Fibroblast of lung (primary cell): ENCODE measurements at regions not wholly inside any gene's neighbourhood (a gene's known extent, or its start where the extent isn't known, plus 50 kb on each side); places are given as distances from the start of the nearest gene placed in this dataset.

Experiments
- DNase-seq, 2 donors: peaks; one replicate each; pipeline versions ENCODE4 v3.0.0 to v3.0.0-alpha.2; 2010; ENCODE audit warnings: low read depth in 2 of 2
- H2AFZ ChIP-seq: 2 replicates; pipeline ENCODE4 v1.5.1; 2012; ENCODE audit warnings: low read length, control low read depth, inconsistent platforms
- H3K27ac ChIP-seq: 2 replicates; pipeline ENCODE4 v1.5.1; 2011; ENCODE audit warnings: low read length, control low read depth; ENCODE audit not compliant: insufficient read depth
- H3K27me3 ChIP-seq: 2 replicates; pipeline ENCODE4 v1.5.1; 2011; ENCODE audit warnings: mild to moderate bottlenecking, low read length; ENCODE audit not compliant: control insufficient read depth, insufficient read depth
- H3K36me3 ChIP-seq: 2 replicates; pipeline ENCODE4 v1.5.1; 2011; ENCODE audit warnings: low read length; ENCODE audit not compliant: control insufficient read depth, insufficient read depth
- H3K4me1 ChIP-seq: 2 replicates; pipeline ENCODE4 v1.5.1; 2011; ENCODE audit warnings: low read length; ENCODE audit not compliant: control insufficient read depth, insufficient read depth; ENCODE audit errors: extremely low read depth
- H3K4me2 ChIP-seq: 2 replicates; pipeline ENCODE4 v1.5.1; 2011; ENCODE audit warnings: low read length, control low read depth; ENCODE audit not compliant: insufficient read depth; ENCODE audit errors: extremely low read depth
- H3K4me3 ChIP-seq, 4 experiments: fragments of 200-600 bp in 1 of 4; sonication (generic) in 1 of 4; replicated peaks in 1 of 4; 2 replicates each; pipeline ENCODE4 v1.5.1; 2011 to 2016; ENCODE audit warnings: low read length in 4 of 4, low read depth in 3 of 4, mild to moderate bottlenecking in 3 of 4, control low read depth in 2 of 4, inconsistent platforms in 1 of 4, mixed read lengths in 1 of 4; ENCODE audit not compliant: insufficient read depth in 1 of 4; ENCODE audit errors: control extremely low read depth in 1 of 4
- H3K79me2 ChIP-seq: 2 replicates; pipeline ENCODE4 v1.5.1; 2012; ENCODE audit warnings: mild to moderate bottlenecking, low read length, inconsistent platforms; ENCODE audit not compliant: control insufficient read depth, insufficient read depth
- H3K9ac ChIP-seq: 2 replicates; pipeline ENCODE4 v1.5.1; 2011; ENCODE audit warnings: mild to moderate bottlenecking, low read length, control low read depth; ENCODE audit not compliant: insufficient read depth
- H3K9me3 ChIP-seq: 2 replicates; pipeline ENCODE4 v1.5.1; 2012; ENCODE audit warnings: low read depth, low read length; ENCODE audit not compliant: control insufficient read depth, insufficient read depth
- H4K20me1 ChIP-seq: 2 replicates; pipeline ENCODE4 v1.5.1; 2011; ENCODE audit warnings: low read length; ENCODE audit not compliant: control insufficient read depth, insufficient read depth; ENCODE audit errors: extremely low read depth
- CTCF ChIP-seq, 2 donors: IDR thresholded peaks in 1 of 2; conservative IDR thresholded peaks in 1 of 2; 1 replicate in 1 of 2; 2 replicates in 1 of 2; pipeline ENCODE4 v1.5.1; 2011 to 2012; ENCODE audit warnings: low read length in 2 of 2, control low read depth in 1 of 2, inconsistent platforms in 1 of 2, low read depth in 1 of 2, mild to moderate bottlenecking in 1 of 2
- EZH2 ChIP-seq: IDR thresholded peaks from 2 replicates; pipeline ENCODE4 v1.5.1; 2012; ENCODE audit warnings: low read length, control low read depth, mild to moderate bottlenecking; ENCODE audit errors: missing control alignments

GRCh38 chr9:6072453-6072852 lies 57.0 kb upstream of the RANBP6 start:
- no peaks in the 10 kb centered on the region for H3K4me1 ChIP-seq
- H4K20me1 ChIP-seq, result no peaks in the 10 kb centered on the region
- no peak overlapping the region for H3K4me3 ChIP-seq
- H3K9me3 ChIP-seq, result no peaks in the 10 kb centered on the region
- no peaks in the 10 kb centered on the region for H3K27me3 ChIP-seq
- no peak overlapping the region for H2AFZ ChIP-seq
- H3K9ac ChIP-seq, result no peak overlapping the region
- H3K79me2 ChIP-seq, result no peaks in the 10 kb centered on the region
- no peak overlapping the region for H3K27ac ChIP-seq
- no peak for DNase-seq
- no peak overlapping the region for H3K4me2 ChIP-seq
- no peaks in the 10 kb centered on the region for H3K36me3 ChIP-seq
- TF ChIP-seq EZH2 (no peak), CTCF (conservative IDR thresholded peaks at IDR 0.05 in 1 of 2, IDR thresholded peaks at IDR 0.05 in 1 of 2; ENCODE audit: low read depth in 1 of 2, low read length in 2 of 2) (no peak)

- Histone ChIP-seq H3K9me3 (no peaks in the 10 kb centered on the region), H3K4me3 (no peak overlapping the region), H3K36me3 (no peaks in the 10 kb centered on the region), H3K9ac (no peak overlapping the region), H3K27me3 (peaks cover 4% of the 10 kb centered on the region), H4K20me1 (no peaks in the 10 kb centered on the region), H3K27ac (no peak overlapping the region), H2AFZ (no peak overlapping the region), H3K79me2 (no peaks in the 10 kb centered on the region), H3K4me1 (no peaks in the 10 kb centered on the region), H3K4me2 (no peak overlapping the region)
- TF ChIP-seq EZH2, result no peak
- TF ChIP-seq CTCF (conservative IDR thresholded peaks at IDR 0.05 in 1 of 2, IDR thresholded peaks at IDR 0.05 in 1 of 2; ENCODE audit: low read depth in 1 of 2, low read length in 2 of 2), result no peak
- DNase-seq, result no peak
These were observed 53.6 kb upstream of the RANBP6 start for GRCh38 chr9:6068983-6069382.

- H3K4me1 ChIP-seq, result no peaks in the 10 kb centered on the region
- H3K4me2 ChIP-seq, result no peak overlapping the region
- peaks cover 4% of the 10 kb centered on the region for H3K27me3 ChIP-seq
- H3K79me2 ChIP-seq, result no peaks in the 10 kb centered on the region
- no peak for DNase-seq
- H2AFZ ChIP-seq, result no peak overlapping the region
- TF ChIP-seq CTCF (conservative IDR thresholded peaks at IDR 0.05 in 1 of 2, IDR thresholded peaks at IDR 0.05 in 1 of 2; ENCODE audit: low read depth in 1 of 2, low read length in 2 of 2), result no peak
- TF ChIP-seq EZH2, result no peak
- H4K20me1 ChIP-seq, result no peaks in the 10 kb centered on the region
- H3K9ac ChIP-seq, result no peak overlapping the region
- no peak overlapping the region for H3K4me3 ChIP-seq
- no peak overlapping the region for H3K27ac ChIP-seq
- no peaks in the 10 kb centered on the region for H3K36me3 ChIP-seq
- no peaks in the 10 kb centered on the region for H3K9me3 ChIP-seq
These were observed 52.0 kb upstream of the RANBP6 start for GRCh38 chr9:6067426-6067825.
